ENCODE measurements at regions not wholly inside any gene's neighbourhood (a gene's known extent, or its start where the extent isn't known, plus 50 kb on each side); places are given as distances from the start of the nearest gene placed in this dataset.

DNA sequence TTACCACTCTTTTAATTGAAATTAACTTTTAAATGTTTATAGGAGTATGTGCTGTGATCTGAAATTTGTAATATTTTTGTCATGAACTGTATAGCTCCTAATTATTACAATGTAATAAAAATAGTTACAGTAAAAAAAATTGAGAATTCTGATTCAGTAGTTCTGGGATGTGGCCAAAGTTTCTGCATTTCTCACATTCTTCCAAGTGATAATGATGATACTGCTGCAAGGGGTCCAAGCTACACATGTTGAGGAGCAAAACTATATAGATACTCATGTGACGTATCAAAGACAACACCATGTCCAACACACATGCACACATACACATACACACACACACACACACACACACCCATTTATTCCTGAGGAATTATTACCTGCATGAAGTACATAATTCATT, 71.0 kb upstream of the FAM83B start:
- DNase-seq (ENCODE audit: extremely low spot score, insufficient read length, low read depth) (no peak), FAIRE-seq (no peak)

DNA sequence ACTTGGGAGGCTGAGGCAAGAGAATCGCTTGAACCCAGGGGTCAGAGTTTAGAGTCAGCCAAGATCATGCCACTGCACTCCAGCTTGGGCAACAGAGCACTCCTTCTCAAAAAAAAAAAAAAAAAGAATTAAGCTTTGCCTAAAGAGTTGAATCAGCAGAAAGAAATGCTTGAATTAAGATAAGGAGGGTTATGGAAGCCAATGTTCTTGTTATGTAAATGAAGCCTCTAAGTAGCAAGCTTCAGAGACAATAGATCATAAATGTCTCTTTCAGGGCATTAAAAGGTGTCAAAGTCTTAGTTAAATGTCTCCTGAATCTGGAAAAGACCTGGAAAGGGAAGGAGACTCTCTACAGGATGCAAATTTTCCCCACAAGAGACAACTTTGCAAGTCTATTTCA, 69.7 kb upstream of the FAM83B start:
- DNase-seq (ENCODE audit: extremely low spot score, insufficient read length, low read depth) (no peak), FAIRE-seq (no peak)

DNA sequence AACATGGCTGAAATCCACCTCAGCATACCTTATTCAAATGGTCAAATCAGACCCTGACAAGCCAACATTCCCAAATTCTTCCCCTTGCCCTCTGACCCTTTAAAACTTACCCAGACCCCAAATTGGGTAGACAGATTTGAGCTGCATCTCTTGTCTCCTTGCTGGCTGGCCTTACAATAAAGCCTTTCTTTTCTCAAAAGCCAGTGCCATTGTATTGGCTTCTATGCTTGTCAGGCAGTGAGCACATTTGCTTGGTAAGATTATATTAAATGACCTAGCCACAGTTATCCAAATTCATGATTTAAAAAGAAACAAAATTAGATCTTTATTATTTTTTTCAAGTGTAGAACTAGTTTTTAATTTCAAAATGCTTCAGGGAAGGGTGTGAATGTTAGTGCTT, 67.8 kb upstream of the FAM83B start:
- no peak for FAIRE-seq
- no peak for DNase-seq (ENCODE audit: extremely low spot score, insufficient read length, low read depth)

DNA sequence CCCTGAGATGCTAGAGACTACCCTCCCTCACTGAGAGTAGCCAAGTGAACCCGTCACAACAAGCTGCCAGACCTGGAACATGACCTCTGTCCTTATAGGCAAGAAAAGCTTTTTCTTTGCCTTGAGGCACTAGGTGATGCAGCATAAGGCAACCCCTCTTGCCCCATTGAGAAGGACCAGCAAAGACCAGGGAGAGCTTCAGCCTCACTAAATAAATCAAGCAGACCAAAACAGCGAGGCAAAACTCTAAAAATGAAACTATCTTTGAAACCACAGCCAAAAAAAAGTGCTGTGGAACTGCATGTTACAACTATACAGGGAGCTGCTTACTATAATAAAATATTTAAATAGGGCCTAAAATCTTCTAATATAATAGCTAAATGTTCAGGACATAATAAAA, 62.6 kb upstream of the FAM83B start:
- no peak for FAIRE-seq
- no peak for DNase-seq (ENCODE audit: extremely low spot score, insufficient read length, low read depth)

DNA sequence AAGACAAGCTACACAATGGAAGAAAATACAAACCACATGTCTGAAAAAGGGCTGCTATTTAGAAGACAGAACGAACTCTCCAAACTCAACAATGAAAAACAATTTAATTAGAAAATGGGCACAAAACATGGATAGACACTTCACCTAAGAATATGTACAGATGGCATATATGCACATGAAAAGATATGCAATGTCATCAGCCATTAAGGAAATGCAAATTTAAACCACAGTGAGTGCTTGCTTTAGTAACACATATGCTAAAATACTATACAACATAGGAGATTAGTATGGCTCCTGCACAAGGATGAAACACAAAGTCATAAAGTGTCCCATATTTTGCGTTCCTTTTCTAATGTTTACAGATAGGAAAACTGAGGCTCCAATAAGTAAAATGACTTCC, 60.4 kb upstream of the FAM83B start:
- DNase-seq (ENCODE audit: extremely low spot score, insufficient read length, low read depth): no peak
- no peak for FAIRE-seq

DNA sequence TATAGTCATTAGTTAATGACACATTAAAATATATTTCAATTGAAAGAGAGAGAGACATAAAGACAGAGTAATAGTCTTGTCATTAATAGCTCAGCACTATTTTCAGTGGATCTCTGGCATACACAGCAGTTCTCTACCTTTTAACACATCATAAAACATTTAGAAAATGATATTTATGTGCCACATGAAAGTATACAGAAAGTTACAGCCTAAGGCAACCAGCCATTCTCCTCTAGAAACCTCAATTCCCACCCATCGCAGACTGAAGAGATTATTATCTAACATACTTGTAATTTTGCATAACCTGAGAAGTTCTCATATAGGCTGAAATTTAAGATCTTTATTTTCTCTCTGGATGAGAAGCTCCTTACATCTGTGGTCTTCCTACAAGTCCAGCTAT, 58.7 kb upstream of the FAM83B start:
- FAIRE-seq (no peak), DNase-seq (ENCODE audit: extremely low spot score, insufficient read length, low read depth) (no peak)
